SH-SY5Y (cell line): ENCODE measurements at regions not wholly inside any gene's neighbourhood (a gene's known extent, or its start where the extent isn't known, plus 50 kb on each side); places are given as distances from the start of the nearest gene placed in this dataset.

ENCODE experiments used
- GATA2 ChIP-seq: IDR thresholded peaks from 2 replicates; pipeline ENCODE4 v1.6.1; 2011; ENCODE audit warnings: mild to moderate bottlenecking, low read depth, low read length
- GATA3 ChIP-seq: IDR thresholded peaks from 2 replicates; pipeline ENCODE4 v1.6.1; 2011; ENCODE audit warnings: low read depth, mild to moderate bottlenecking, low read length, moderate library complexity

GRCh38 chr3:197356741-197357140, 58.3 kb upstream of the DLG1 start:
- TF ChIP-seq GATA3 (no peak), GATA2 (no peak)
